Caco-2 (cell line): ENCODE measurements at regions not wholly inside any gene's neighbourhood (a gene's known extent, or its start where the extent isn't known, plus 50 kb on each side); places are given as distances from the start of the nearest gene placed in this dataset.

Experiments
- BruUV-seq: library from RNA; stranded (reverse); fragments of 400-500 nt; replicated peaks from 2 replicates; lab custom pipeline; 2021; lab: Mats Ljungman, UMichigan
- CTCF ChIA-PET: fragments of 300-600 bp; sonication (Branson Sonifier 250); formaldehyde crosslinking; loops from one replicate; lab custom pipeline; 2022; ENCODE audit warnings: antibody characterized with exemption; lab: Charles Lee
- POLR2A ChIA-PET: fragments of 300-600 bp; sonication (Branson Sonifier 250); formaldehyde crosslinking; loops from one replicate; lab custom pipeline; 2022; ENCODE audit warnings: antibody characterized with exemption; lab: Charles Lee
- DNase-seq, 2 experiments: peaks; one replicate each; pipeline versions ENCODE4 v3.0.0 to v3.0.0-alpha.2; 2020 to 2022
- H3K27me3 ChIP-seq: replicated peaks from 2 replicates; pipeline ENCODE4 v1.6.0; 2011; ENCODE audit warnings: low read length; ENCODE audit not compliant: control insufficient read depth, insufficient read depth
- H3K36me3 ChIP-seq: 2 replicates; pipeline ENCODE4 v1.5.1; 2011; ENCODE audit warnings: low read length; ENCODE audit not compliant: control insufficient read depth, insufficient read depth
- H3K4me1 ChIP-seq: fragments of 250-450 bp; sonication (Bioruptor Pico); 2 replicates; pipeline ENCODE4 v1.5.1; 2020; ENCODE audit warnings: mild to moderate bottlenecking
- H3K4me3 ChIP-seq: 2 replicates; pipeline ENCODE4 v1.5.1; 2011; ENCODE audit warnings: low read depth, mild to moderate bottlenecking, control low read depth, low read length
- H3K9me3 ChIP-seq: fragments of 250-450 bp; sonication (Bioruptor Pico); 2 replicates; pipeline ENCODE4 v1.5.1; 2020; ENCODE audit warnings: mild to moderate bottlenecking, moderate library complexity
- H3K27ac Mint-ChIP-seq: one replicate; pipeline ENCODE4 v1.8.0; 2022; ENCODE audit warnings: mixed read lengths; ENCODE audit not compliant: unreplicated experiment
- H3K27me3 Mint-ChIP-seq: one replicate; pipeline ENCODE4 v1.8.0; 2022; ENCODE audit warnings: mixed read lengths; ENCODE audit not compliant: insufficient read depth, unreplicated experiment
- H3K36me3 Mint-ChIP-seq: one replicate; pipeline ENCODE4 v1.8.0; 2022; ENCODE audit warnings: mild to moderate bottlenecking, mixed read lengths; ENCODE audit not compliant: insufficient read depth, unreplicated experiment
- H3K4me1 Mint-ChIP-seq: one replicate; pipeline ENCODE4 v1.8.0; 2022; ENCODE audit warnings: low read depth, mixed read lengths; ENCODE audit not compliant: unreplicated experiment
- H3K4me3 Mint-ChIP-seq: one replicate; pipeline ENCODE4 v1.8.0; 2022; ENCODE audit warnings: mild to moderate bottlenecking, moderate library complexity, mixed read lengths; ENCODE audit not compliant: unreplicated experiment
- H3K9me3 Mint-ChIP-seq: one replicate; pipeline ENCODE4 v1.8.0; 2022; ENCODE audit warnings: mixed read lengths; ENCODE audit not compliant: unreplicated experiment
- CTCF ChIP-seq, 2 experiments: fragments of 200-600 bp in 1 of 2; IDR thresholded peaks; 1 replicate in 1 of 2; 2 replicates in 1 of 2; pipeline versions ENCODE4 v1.5.1 to v1.8.0; 2011 to 2022; ENCODE audit warnings: antibody characterized with exemption in 1 of 2, control low read depth in 1 of 2, inconsistent platforms in 1 of 2, low read depth in 1 of 2, low read length in 1 of 2, mild to moderate bottlenecking in 1 of 2, moderate library complexity in 1 of 2; ENCODE audit not compliant: insufficient read depth in 1 of 2, severe bottlenecking in 1 of 2, unreplicated experiment in 1 of 2
- intact Hi-C: fragments of 100-400 bp; cut with micrococcal nuclease; formaldehyde crosslinking; loops from one replicate; pipeline ENCODE4 v1.10.0; 2022; ENCODE audit not compliant: unreplicated experiment

- Histone ChIP-seq H3K36me3 (no peaks in the 10 kb centered on the region), H3K27me3 (no peaks in the 10 kb centered on the region), H3K9me3 (no peaks in the 10 kb centered on the region), H3K4me1 (no peaks in the 10 kb centered on the region), H3K4me3 (no peak overlapping the region)
- BruUV-seq, result no TSS peak
- POLR2A ChIA-PET, result no interaction called here
- DNase-seq, result no peak
- CTCF ChIA-PET, result no interaction called here
- H3K4me1 Mint-ChIP-seq, result no peaks in the 10 kb centered on the region
- no peak overlapping the region for H3K4me3 Mint-ChIP-seq
- TF ChIP-seq CTCF (IDR thresholded peaks at IDR 0.05; ENCODE audit: insufficient read depth in 1 of 2, low read depth in 1 of 2, low read length in 1 of 2, severe bottlenecking in 1 of 2, unreplicated experiment in 1 of 2), result no peak
- H3K9me3 Mint-ChIP-seq, result no peaks in the 10 kb centered on the region
- no peaks in the 10 kb centered on the region for H3K27me3 Mint-ChIP-seq
- intact Hi-C loops, result no loop called here
- no peak overlapping the region for H3K27ac Mint-ChIP-seq
- no peaks in the 10 kb centered on the region for H3K36me3 Mint-ChIP-seq
Observed at GRCh38 chr13:38444904-38445303, 95.3 kb downstream of the UFM1 start.

GRCh38 chr13:38452656-38453055, 103.0 kb downstream of the UFM1 start:
- H3K36me3 Mint-ChIP-seq, result no peaks in the 10 kb centered on the region
- no peaks in the 10 kb centered on the region for H3K9me3 Mint-ChIP-seq
- BruUV-seq, result no TSS peak
- Histone ChIP-seq H3K9me3 (no peaks in the 10 kb centered on the region), H3K27me3 (no peaks in the 10 kb centered on the region), H3K36me3 (no peaks in the 10 kb centered on the region), H3K4me3 (no peak overlapping the region), H3K4me1 (no peaks in the 10 kb centered on the region)
- intact Hi-C loops, result no loop called here
- no peak overlapping the region for H3K4me3 Mint-ChIP-seq
- POLR2A ChIA-PET, result no interaction called here
- CTCF ChIA-PET, result no interaction called here
- no peak for DNase-seq
- no peak overlapping the region for H3K27ac Mint-ChIP-seq
- no peak for TF ChIP-seq CTCF (IDR thresholded peaks at IDR 0.05; ENCODE audit: insufficient read depth in 1 of 2, low read depth in 1 of 2, low read length in 1 of 2, severe bottlenecking in 1 of 2, unreplicated experiment in 1 of 2)
- H3K4me1 Mint-ChIP-seq, result no peaks in the 10 kb centered on the region
- no peaks in the 10 kb centered on the region for H3K27me3 Mint-ChIP-seq

DNA sequence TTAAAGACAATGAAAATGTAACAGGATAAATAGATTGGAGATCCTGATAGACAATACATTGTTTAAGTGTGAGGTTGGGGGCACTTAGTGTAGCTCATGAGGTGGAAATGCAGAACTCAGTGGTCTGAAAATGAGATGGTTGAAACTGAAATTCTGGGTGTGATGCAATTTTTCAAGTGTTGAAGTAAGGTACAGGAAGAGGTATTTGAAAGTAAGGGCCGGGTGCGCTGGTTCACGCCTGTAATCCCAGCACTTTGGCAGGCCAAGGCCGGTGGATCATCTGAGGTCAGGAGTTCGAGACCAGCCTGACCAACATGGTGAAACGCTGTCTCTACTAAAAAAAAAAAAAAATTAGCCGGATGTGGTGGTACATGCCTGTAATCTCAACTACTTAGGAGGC, 113.0 kb downstream of the UFM1 start:
- H3K4me1 Mint-ChIP-seq, result no peaks in the 10 kb centered on the region
- H3K36me3 ChIP-seq, result no peaks in the 10 kb centered on the region
- POLR2A ChIA-PET, result no interaction called here
- no peaks in the 10 kb centered on the region for H3K4me1 ChIP-seq
- no peak overlapping the region for H3K4me3 ChIP-seq
- H3K27me3 ChIP-seq, result no peaks in the 10 kb centered on the region
- CTCF ChIA-PET, result no interaction called here
- no peak overlapping the region for H3K4me3 Mint-ChIP-seq
- DNase-seq, result no peak
- H3K27ac Mint-ChIP-seq, result no peak overlapping the region
- no peaks in the 10 kb centered on the region for H3K36me3 Mint-ChIP-seq
- intact Hi-C loops, result no loop called here
- no peaks in the 10 kb centered on the region for H3K9me3 ChIP-seq
- BruUV-seq, result no TSS peak
- peaks cover 24% of the 10 kb centered on the region for H3K9me3 Mint-ChIP-seq
- H3K27me3 Mint-ChIP-seq, result no peaks in the 10 kb centered on the region
- no peak for TF ChIP-seq CTCF (IDR thresholded peaks at IDR 0.05; ENCODE audit: insufficient read depth in 1 of 2, low read depth in 1 of 2, low read length in 1 of 2, severe bottlenecking in 1 of 2, unreplicated experiment in 1 of 2)
